ENCODE measurements at regions not wholly inside any gene's neighbourhood (a gene's known extent, or its start where the extent isn't known, plus 50 kb on each side); places are given as distances from the start of the nearest gene placed in this dataset.

DNA sequence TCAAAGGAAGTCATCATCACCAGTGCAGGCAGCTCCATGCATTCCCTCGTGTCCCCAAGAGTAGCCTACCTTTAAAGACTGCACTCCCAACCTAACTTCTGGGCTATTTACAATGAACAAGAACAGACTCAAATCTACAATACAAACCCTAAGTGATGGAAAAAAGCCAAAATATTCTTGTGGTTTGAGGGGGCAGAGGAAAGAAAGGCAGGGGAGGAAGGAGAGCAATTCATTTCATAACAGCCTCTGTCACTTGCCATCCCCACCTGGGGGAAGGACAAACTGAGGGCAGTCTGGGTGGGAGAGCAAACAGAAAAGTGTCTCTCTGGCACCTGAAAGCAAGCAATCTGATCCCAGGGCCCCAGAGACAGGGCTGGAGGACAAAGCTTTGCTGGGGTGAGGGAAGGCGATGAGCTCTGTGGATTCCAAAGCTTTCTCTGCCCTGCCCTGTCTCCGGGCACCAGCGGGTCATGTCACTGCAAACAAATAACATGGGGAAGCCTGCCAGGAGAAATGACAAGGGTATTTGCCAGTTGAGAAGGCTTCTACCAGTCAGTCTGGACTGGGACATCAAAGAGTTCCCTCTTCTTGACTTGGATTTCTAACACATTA lies 528.0 kb upstream of the TNP1 start:
- TF ChIP-seq CTCF (IDR thresholded peaks at IDR 0.05) (no peak), POLR2A (IDR thresholded peaks at IDR 0.05) (no peak)

All from uterus (tissue), 2 donors.